ENCODE measurements at regions not wholly inside any gene's neighbourhood (a gene's known extent, or its start where the extent isn't known, plus 50 kb on each side); places are given as distances from the start of the nearest gene placed in this dataset.

DNA sequence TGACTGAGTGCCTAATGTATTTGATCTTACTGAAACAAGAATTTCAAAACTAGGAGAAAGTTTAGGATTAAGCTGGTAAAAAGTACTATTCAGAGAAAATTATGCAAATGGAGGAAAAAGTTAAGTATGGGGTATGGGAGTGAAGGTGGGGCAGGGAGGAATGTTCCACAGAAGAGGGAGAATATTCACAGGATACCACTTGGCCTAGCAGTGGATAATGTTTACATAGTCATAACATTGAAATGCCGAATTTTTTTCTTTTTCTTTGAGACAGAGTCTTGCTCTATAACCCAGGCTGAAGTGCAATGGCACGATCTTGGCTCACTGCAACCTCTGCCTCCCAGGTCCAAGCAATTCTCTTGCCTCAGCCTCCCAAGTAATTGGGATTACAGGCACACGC is 61.2 kb upstream of the LMNB1 start:
- no peak overlapping the region for H3K4me3 ChIP-seq (replicated peaks; ENCODE audit: low read depth, low read length)
- no peak for DNase-seq (ENCODE audit: extremely low read depth, insufficient read length)
- TF ChIP-seq, protein P1, sequence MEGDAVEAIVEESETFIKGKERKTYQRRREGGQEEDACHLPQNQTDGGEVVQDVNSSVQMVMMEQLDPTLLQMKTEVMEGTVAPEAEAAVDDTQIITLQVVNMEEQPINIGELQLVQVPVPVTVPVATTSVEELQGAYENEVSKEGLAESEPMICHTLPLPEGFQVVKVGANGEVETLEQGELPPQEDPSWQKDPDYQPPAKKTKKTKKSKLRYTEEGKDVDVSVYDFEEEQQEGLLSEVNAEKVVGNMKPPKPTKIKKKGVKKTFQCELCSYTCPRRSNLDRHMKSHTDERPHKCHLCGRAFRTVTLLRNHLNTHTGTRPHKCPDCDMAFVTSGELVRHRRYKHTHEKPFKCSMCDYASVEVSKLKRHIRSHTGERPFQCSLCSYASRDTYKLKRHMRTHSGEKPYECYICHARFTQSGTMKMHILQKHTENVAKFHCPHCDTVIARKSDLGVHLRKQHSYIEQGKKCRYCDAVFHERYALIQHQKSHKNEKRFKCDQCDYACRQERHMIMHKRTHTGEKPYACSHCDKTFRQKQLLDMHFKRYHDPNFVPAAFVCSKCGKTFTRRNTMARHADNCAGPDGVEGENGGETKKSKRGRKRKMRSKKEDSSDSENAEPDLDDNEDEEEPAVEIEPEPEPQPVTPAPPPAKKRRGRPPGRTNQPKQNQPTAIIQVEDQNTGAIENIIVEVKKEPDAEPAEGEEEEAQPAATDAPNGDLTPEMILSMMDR (IDR thresholded peaks at IDR 0.05; ENCODE audit: insufficient read depth, low read length, poor library complexity, severe bottlenecking) = no peak
- H3K27me3 ChIP-seq (replicated peaks; ENCODE audit: control insufficient read depth, insufficient read depth, low read length) = no peaks in the 10 kb centered on the region
- no peaks in the 10 kb centered on the region for H3K36me3 ChIP-seq (ENCODE audit: control insufficient read depth, insufficient read depth, low read length)

GRCh38 chr5:126716861-126717260 is 60.1 kb upstream of the LMNB1 start:
- DNase-seq (ENCODE audit: extremely low read depth, insufficient read length) = no peak
- no peaks in the 10 kb centered on the region for H3K36me3 ChIP-seq (ENCODE audit: control insufficient read depth, insufficient read depth, low read length)
- TF ChIP-seq, protein P1 (IDR thresholded peaks at IDR 0.05; ENCODE audit: insufficient read depth, low read length, poor library complexity, severe bottlenecking) = no peak
- H3K27me3 ChIP-seq (replicated peaks; ENCODE audit: control insufficient read depth, insufficient read depth, low read length) = no peaks in the 10 kb centered on the region
- no peak overlapping the region for H3K4me3 ChIP-seq (replicated peaks; ENCODE audit: low read depth, low read length)

GRCh38 chr5:126718236-126718868 is 58.6 kb upstream of the LMNB1 start:
- Histone ChIP-seq H3K27me3 (replicated peaks; ENCODE audit: control insufficient read depth, insufficient read depth, low read length) (no peaks in the 10 kb centered on the region), H3K36me3 (ENCODE audit: control insufficient read depth, insufficient read depth, low read length) (no peaks in the 10 kb centered on the region), H3K4me3 (replicated peaks; ENCODE audit: low read depth, low read length) (no peak overlapping the region)
- TF ChIP-seq, protein P1 (IDR thresholded peaks at IDR 0.05; ENCODE audit: insufficient read depth, low read length, poor library complexity, severe bottlenecking) = no peak
- DNase-seq (ENCODE audit: extremely low read depth, insufficient read length) = no peak

GRCh38 chr5:126720369-126720768 is 56.6 kb upstream of the LMNB1 start:
- no peak for DNase-seq (ENCODE audit: extremely low read depth, insufficient read length)
- TF ChIP-seq, protein P1 (IDR thresholded peaks at IDR 0.05; ENCODE audit: insufficient read depth, low read length, poor library complexity, severe bottlenecking) = no peak
- Histone ChIP-seq H3K27me3 (replicated peaks; ENCODE audit: control insufficient read depth, insufficient read depth, low read length) (no peaks in the 10 kb centered on the region), H3K36me3 (ENCODE audit: control insufficient read depth, insufficient read depth, low read length) (no peaks in the 10 kb centered on the region), H3K4me3 (replicated peaks; ENCODE audit: low read depth, low read length) (no peak overlapping the region)

DNA sequence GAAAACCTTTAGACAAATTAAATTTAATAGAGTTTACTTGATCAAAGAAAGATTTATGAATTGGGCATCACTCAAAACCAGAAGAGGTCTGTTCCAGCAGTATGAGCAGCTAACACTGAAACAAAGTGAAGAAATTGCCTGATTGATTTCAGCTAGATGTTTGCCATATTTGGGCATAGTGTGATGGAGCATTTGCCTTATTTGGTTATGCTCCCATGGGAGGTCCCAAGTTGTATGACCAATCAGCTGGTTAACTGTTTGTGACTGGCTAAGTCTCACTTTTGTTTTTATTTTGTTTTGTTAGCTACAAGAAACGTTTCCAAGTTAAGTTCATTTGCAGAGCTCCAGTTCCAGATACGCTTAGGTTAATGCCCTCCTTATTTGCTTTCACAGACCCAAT is 53.3 kb upstream of the LMNB1 start:
- Histone ChIP-seq H3K36me3 (ENCODE audit: control insufficient read depth, insufficient read depth, low read length) (no peaks in the 10 kb centered on the region), H3K4me3 (replicated peaks; ENCODE audit: low read depth, low read length) (no peak overlapping the region), H3K27me3 (replicated peaks; ENCODE audit: control insufficient read depth, insufficient read depth, low read length) (no peaks in the 10 kb centered on the region)
- TF ChIP-seq, protein P1 (IDR thresholded peaks at IDR 0.05; ENCODE audit: insufficient read depth, low read length, poor library complexity, severe bottlenecking) = no peak
- no peak for DNase-seq (ENCODE audit: extremely low read depth, insufficient read length)

All from GM06990 (cell line).